A172 (cell line): ENCODE measurements at regions not wholly inside any gene's neighbourhood (a gene's known extent, or its start where the extent isn't known, plus 50 kb on each side); places are given as distances from the start of the nearest gene placed in this dataset.
"Not testable (repeated sequence)": the region's sequence is repeated elsewhere in the genome, so short reads cannot be mapped to it uniquely, and the experiment has no call there.

Source experiments
- DNase-seq: peaks from one replicate; pipeline ENCODE4 v3.0.0-alpha.2; 2015; ENCODE audit warnings: low spot score

- DNase-seq: peak; percentile 13
Measured at GRCh38 chr9:25917731-25918362, 239.6 kb upstream of the TUSC1 start.

GRCh38 chr9:25913806-25914205 is 235.6 kb upstream of the TUSC1 start:
- no peak for DNase-seq

GRCh38 chr9:25904701-25905100 is 226.5 kb upstream of the TUSC1 start:
- no peak for DNase-seq

- DNase-seq: no peak
Measured at GRCh38 chr9:25891527-25891926, 213.3 kb upstream of the TUSC1 start.

GRCh38 chr9:25889661-25890060 is 211.4 kb upstream of the TUSC1 start:
- DNase-seq: peak; percentile 2

- DNase-seq: no peak
Measured at GRCh38 chr9:25876248-25876647, 198.0 kb upstream of the TUSC1 start.

GRCh38 chr9:25864509-25864908 is 186.3 kb upstream of the TUSC1 start:
- peak; percentile 13 for DNase-seq

GRCh38 chr9:25861421-25861820 is 183.2 kb upstream of the TUSC1 start:
- DNase-seq: no peak

- DNase-seq: peak; percentile 1
Measured at GRCh38 chr9:25857147-25857546, 178.9 kb upstream of the TUSC1 start.

- no peak for DNase-seq
Measured at GRCh38 chr9:25850803-25851202, 172.6 kb upstream of the TUSC1 start.

GRCh38 chr9:25845867-25846266 is 167.6 kb upstream of the TUSC1 start:
- no peak for DNase-seq

GRCh38 chr9:25830381-25830780 is 152.1 kb upstream of the TUSC1 start:
- no peak for DNase-seq

- no peak for DNase-seq
Measured at GRCh38 chr9:25827626-25828025, 149.4 kb upstream of the TUSC1 start.

- DNase-seq: no peak
Measured at GRCh38 chr9:25816439-25816838, 138.2 kb upstream of the TUSC1 start.

- DNase-seq: no peak
Measured at GRCh38 chr9:25814023-25814422, 135.8 kb upstream of the TUSC1 start.

GRCh38 chr9:25813478-25813877 is 135.2 kb upstream of the TUSC1 start:
- DNase-seq: no peak

GRCh38 chr9:25808554-25808953 is 130.3 kb upstream of the TUSC1 start:
- DNase-seq: no peak

GRCh38 chr9:25804856-25805255 is 126.6 kb upstream of the TUSC1 start:
- DNase-seq: no peak

GRCh38 chr9:25801989-25802388 is 123.7 kb upstream of the TUSC1 start:
- DNase-seq: not testable (repeated sequence)

GRCh38 chr9:25773805-25774204 is 95.6 kb upstream of the TUSC1 start:
- no peak for DNase-seq

- no peak for DNase-seq
Measured at GRCh38 chr9:25755951-25756350, 77.7 kb upstream of the TUSC1 start.

GRCh38 chr9:25752398-25752797 is 74.2 kb upstream of the TUSC1 start:
- DNase-seq: no peak

GRCh38 chr9:25742256-25742655 is 64.0 kb upstream of the TUSC1 start:
- no peak for DNase-seq

GRCh38 chr9:25733336-25733982 is 55.2 kb upstream of the TUSC1 start:
- DNase-seq: no peak
